SK-N-SH treated with all-trans-retinoic acid at 6 μM for 48 hours (cell line): ENCODE measurements at regions not wholly inside any gene's neighbourhood (a gene's known extent, or its start where the extent isn't known, plus 50 kb on each side); places are given as distances from the start of the nearest gene placed in this dataset.

Source experiments
- CREB5 ChIP-seq: fragments of 250-450 bp; sonication (Bioruptor Pico); IDR thresholded peaks from 2 replicates; pipeline ENCODE4 v1.5.1; 2020; ENCODE audit warnings: low read depth, mild to moderate bottlenecking, moderate library complexity
- CSDC2 ChIP-seq: fragments of 250-450 bp; sonication (Bioruptor Pico); IDR thresholded peaks from 2 replicates; pipeline ENCODE4 v1.5.0; 2020; ENCODE audit warnings: mild to moderate bottlenecking, moderate library complexity
- CSRNP3 ChIP-seq: fragments of 250-450 bp; sonication (Bioruptor Pico); IDR thresholded peaks from 2 replicates; pipeline ENCODE4 v1.5.1; 2021; ENCODE audit warnings: mild to moderate bottlenecking, moderate library complexity
- GLIS3 ChIP-seq: fragments of 250-450 bp; sonication (Bioruptor Pico); IDR thresholded peaks from 2 replicates; pipeline ENCODE4 v1.5.0; 2020; ENCODE audit warnings: mild to moderate bottlenecking, moderate library complexity
- ISL1 ChIP-seq: fragments of 250-450 bp; sonication (Bioruptor Pico); IDR thresholded peaks from 2 replicates; pipeline ENCODE4 v2.1.2; 2022; ENCODE audit warnings: mild to moderate bottlenecking, moderate library complexity
- OSR1 ChIP-seq: fragments of 250-450 bp; sonication (Bioruptor Pico); IDR thresholded peaks from 2 replicates; pipeline ENCODE4 v1.8.0; 2022; ENCODE audit warnings: moderate library complexity, mild to moderate bottlenecking, inconsistent platforms
- PATZ1 ChIP-seq: fragments of 250-450 bp; sonication (Bioruptor Pico); IDR thresholded peaks from 2 replicates; pipeline ENCODE4 v1.8.0; 2020; ENCODE audit warnings: mild to moderate bottlenecking, moderate library complexity, borderline replicate concordance
- SNAI2 ChIP-seq: fragments of 250-450 bp; sonication (Bioruptor Pico); IDR thresholded peaks from 2 replicates; pipeline ENCODE4 v1.5.0; 2020; ENCODE audit warnings: mild to moderate bottlenecking, moderate library complexity
- TCF4 ChIP-seq: fragments of 250-450 bp; sonication (Bioruptor Pico); IDR thresholded peaks from 2 replicates; pipeline ENCODE4 v1.8.0; 2021; ENCODE audit warnings: mild to moderate bottlenecking, moderate library complexity, borderline replicate concordance
- ZC3H10 ChIP-seq: fragments of 250-450 bp; sonication (Bioruptor Pico); IDR thresholded peaks from 2 replicates; pipeline ENCODE4 v1.5.1; 2021; ENCODE audit warnings: mild to moderate bottlenecking, moderate library complexity

GRCh38 chr20:24891546-24892393, 57.3 kb upstream of the CST7 start:
- TF ChIP-seq CREB5 (CRISPR knock-in tag), result no peak
- TF ChIP-seq ZC3H10, result no peak
- TF ChIP-seq TCF4 (CRISPR knock-in tag), result no peak
- TF ChIP-seq OSR1, result no peak
- TF ChIP-seq SNAI2 (CRISPR knock-in tag), result no peak
- TF ChIP-seq ISL1, result no peak
- TF ChIP-seq CSRNP3 (CRISPR knock-in tag), result no peak
- TF ChIP-seq CSDC2 (CRISPR knock-in tag), result no peak
- TF ChIP-seq PATZ1 (CRISPR knock-in tag), result no peak
- TF ChIP-seq GLIS3 (CRISPR knock-in tag), result no peak
